Activated naive CD8-positive, alpha-beta T cell treated with anti-CD3 and anti-CD28 coated beads, Interleukin-2, amount 10 ng/mL, durations not matched to agents 7 days and 5 days (primary cell): ENCODE measurements at regions not wholly inside any gene's neighbourhood (a gene's known extent, or its start where the extent isn't known, plus 50 kb on each side); places are given as distances from the start of the nearest gene placed in this dataset.
"Not testable (repeated sequence)": the region's sequence is repeated elsewhere in the genome, so short reads cannot be mapped to it uniquely, and the experiment has no call there.

Experiments
- ATAC-seq: fragments of 150-1000 bp; cut with Tn5 transposase; one replicate; pipeline ENCODE4 v1.10.0; 2021; ENCODE audit warnings: low read depth, moderate library complexity
- POLR2A ChIA-PET: fragments of 350-600 bp; sonication (Branson Sonifier 250); formaldehyde crosslinking; loops from one replicate; lab custom pipeline; 2021; ENCODE audit warnings: antibody characterized with exemption; lab: Charles Lee
- DNase-seq: peaks from one replicate; pipeline ENCODE4 v3.0.0; 2021
- H3K27ac Mint-ChIP-seq: one replicate; pipeline ENCODE4 v1.8.0; 2022; ENCODE audit warnings: mild to moderate bottlenecking, mixed read lengths
- H3K27me3 Mint-ChIP-seq: one replicate; pipeline ENCODE4 v1.8.0; 2022; ENCODE audit warnings: mild to moderate bottlenecking, moderate library complexity, mixed read lengths
- H3K36me3 Mint-ChIP-seq: one replicate; pipeline ENCODE4 v1.8.0; 2021; ENCODE audit warnings: mild to moderate bottlenecking, mixed read lengths
- H3K4me1 Mint-ChIP-seq: one replicate; pipeline ENCODE4 v1.8.0; 2021; ENCODE audit warnings: mixed read lengths
- H3K4me3 Mint-ChIP-seq: one replicate; pipeline ENCODE4 v1.8.0; 2022; ENCODE audit warnings: mild to moderate bottlenecking, moderate library complexity, mixed read lengths
- H3K9me3 Mint-ChIP-seq: one replicate; pipeline ENCODE4 v1.8.0; 2021; ENCODE audit warnings: mixed read lengths

DNA sequence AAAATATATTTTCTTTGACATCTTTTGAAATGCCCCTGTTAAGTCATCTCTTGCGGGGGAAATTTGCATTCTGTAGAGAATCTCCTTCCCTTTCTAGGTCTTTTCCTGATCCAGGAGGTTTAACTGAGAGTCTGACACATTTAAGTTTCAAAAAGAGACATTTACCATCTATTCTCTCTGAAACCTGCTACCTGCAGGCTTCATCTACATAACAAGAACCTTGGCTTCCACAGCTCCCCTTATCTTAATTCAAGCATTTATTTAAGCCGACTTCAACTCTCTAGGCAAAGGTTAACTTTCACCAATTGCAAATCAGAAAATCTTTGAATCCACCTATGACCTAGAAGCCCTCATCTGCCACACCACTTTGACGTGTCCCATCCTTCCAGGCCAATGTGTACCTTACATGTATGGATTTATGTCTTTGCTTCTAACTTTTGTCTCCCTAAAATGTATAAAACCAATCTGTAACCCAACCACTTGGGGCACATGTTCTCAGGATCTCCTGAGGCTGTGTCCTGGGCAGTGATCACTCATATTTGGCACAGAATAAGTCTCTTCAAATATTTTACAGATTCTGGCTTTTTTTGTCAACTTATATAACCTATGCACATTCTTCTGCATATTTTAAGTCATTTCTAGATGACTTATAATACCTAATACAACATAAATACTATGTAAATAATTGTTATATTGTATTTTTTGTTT lies 666.7 kb downstream of the UTRN start:
- H3K4me3 Mint-ChIP-seq = no peak overlapping the region
- ATAC-seq (no peak), DNase-seq (no peak)
- no peaks in the 10 kb centered on the region for H3K36me3 Mint-ChIP-seq
- no peaks in the 10 kb centered on the region for H3K4me1 Mint-ChIP-seq
- H3K27me3 Mint-ChIP-seq = peaks cover 7% of the 10 kb centered on the region
- no peaks in the 10 kb centered on the region for H3K9me3 Mint-ChIP-seq
- no peak overlapping the region for H3K27ac Mint-ChIP-seq
- POLR2A ChIA-PET = no interaction called here

DNA sequence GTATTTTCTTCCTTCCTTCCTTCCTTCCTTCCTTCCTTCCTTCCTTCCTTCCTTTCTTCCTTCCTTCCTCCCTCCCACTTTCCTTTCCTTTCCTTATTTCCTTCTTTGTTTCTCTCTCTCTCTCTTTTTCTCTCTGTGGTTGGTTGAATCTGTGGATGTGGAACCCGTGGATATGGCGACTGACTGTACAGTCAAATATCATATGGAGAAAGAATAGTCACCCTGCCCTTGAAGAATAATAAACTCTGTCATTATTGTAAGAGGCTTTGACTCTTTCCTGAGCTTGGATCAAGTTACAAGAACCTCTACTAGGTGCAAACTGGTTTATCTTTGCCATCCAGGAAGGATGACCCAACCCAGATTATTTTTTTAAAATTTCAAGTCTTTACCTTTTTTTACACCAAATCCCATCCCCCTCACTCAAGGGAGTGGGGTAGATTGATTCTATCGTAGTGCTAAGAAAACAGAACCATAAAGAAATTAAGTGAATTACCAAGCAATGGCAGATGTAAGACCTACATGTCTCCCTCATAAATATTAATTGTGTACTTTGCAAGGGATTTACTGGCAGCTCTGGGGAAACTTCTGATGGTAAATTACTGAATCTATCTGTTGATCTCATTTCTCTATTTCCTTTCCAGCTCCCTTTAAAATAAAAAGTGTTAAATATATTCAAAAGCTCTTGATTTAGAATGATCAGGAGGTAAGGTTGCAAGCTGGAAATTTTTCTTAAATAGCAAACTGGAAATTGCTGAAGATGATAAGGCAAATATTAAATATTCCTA lies 667.5 kb downstream of the UTRN start:
- no peaks in the 10 kb centered on the region for H3K9me3 Mint-ChIP-seq
- no peak for ATAC-seq
- no peak for DNase-seq
- H3K4me1 Mint-ChIP-seq = no peaks in the 10 kb centered on the region
- H3K4me3 Mint-ChIP-seq = no peak overlapping the region
- no peak overlapping the region for H3K27ac Mint-ChIP-seq
- H3K27me3 Mint-ChIP-seq = peaks cover 7% of the 10 kb centered on the region
- no peaks in the 10 kb centered on the region for H3K36me3 Mint-ChIP-seq
- POLR2A ChIA-PET = no interaction called here

DNA sequence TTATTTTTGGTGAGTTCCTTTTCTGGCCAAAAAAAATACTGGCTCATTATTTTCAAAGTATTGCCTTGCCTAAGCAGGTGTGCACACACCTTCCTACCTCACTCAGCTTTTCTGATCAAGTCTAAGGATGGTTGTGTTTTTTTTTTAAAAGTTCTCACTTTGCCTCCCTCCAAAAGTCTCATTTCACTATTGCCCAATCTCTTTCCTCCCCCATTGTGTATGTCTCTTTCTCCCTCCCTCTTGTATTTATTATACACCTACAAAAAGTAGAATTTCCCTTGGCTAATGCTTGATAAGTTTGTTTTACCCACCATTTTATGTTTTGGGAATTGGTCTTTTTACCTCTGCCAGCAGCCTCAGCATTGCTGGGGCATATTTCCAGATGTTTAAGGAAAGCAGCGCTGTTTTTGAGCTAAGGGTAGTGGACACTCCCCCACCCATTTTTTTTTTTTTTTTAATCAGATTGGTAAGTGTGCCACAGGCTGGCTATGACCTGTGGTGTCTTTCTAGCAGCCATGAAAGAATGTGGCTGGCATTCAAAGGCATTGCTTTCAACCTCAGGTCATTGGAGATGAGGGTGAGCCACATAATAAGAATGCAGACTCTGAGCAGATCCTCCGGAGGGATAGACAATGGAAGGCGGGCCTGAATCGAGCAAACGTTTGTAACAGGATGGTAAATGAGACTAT lies 668.6 kb downstream of the UTRN start:
- Mint-ChIP-seq H3K27ac (no peak overlapping the region), H3K4me3 (no peak overlapping the region), H3K36me3 (no peaks in the 10 kb centered on the region), H3K4me1 (no peaks in the 10 kb centered on the region), H3K9me3 (no peaks in the 10 kb centered on the region), H3K27me3 (peaks cover 3% of the 10 kb centered on the region)
- POLR2A ChIA-PET = no interaction called here
- no peak for DNase-seq
- ATAC-seq = no peak

DNA sequence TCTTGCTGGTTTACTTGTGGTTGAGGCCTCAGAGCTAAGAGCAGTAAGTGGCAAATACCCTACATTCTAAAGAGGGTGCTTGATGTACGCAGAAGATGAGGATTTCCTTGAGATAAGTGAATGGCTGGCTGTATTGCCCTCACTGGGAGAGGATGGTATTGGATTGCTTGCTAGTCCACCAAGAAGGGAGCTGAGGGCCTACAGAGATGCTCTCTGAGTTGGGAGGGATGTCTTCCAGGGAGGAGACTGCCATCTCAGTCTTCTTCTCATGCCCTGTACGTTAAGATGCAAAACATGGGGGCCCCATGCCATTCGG lies 669.1 kb downstream of the UTRN start:
- peaks cover 3% of the 10 kb centered on the region for H3K27me3 Mint-ChIP-seq
- no peak for ATAC-seq
- POLR2A ChIA-PET = no interaction called here
- H3K36me3 Mint-ChIP-seq = no peaks in the 10 kb centered on the region
- H3K4me1 Mint-ChIP-seq = no peaks in the 10 kb centered on the region
- H3K9me3 Mint-ChIP-seq = no peaks in the 10 kb centered on the region
- no peak overlapping the region for H3K4me3 Mint-ChIP-seq
- DNase-seq = no peak
- no peak overlapping the region for H3K27ac Mint-ChIP-seq

DNA sequence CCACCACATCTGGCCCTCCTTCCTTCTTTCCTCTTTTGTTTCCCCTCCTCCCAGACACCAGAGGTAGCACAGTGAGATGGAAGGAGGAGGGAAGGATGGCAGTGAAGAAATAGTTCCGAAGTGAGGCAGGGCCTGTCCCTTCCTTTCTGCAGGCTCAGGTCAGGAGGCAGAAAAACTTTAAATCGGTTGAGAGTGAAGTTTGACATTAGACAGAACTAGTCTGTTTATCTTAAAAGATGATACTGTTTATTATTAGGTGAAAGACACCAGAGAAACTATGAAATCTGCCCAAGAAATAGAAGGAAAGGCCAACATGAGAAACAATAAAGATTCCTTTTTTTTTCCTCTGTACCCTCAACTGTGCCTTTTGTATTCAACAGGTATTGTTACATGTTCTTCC lies 670.3 kb downstream of the UTRN start:
- Mint-ChIP-seq H3K4me1 (no peaks in the 10 kb centered on the region), H3K27ac (no peak overlapping the region), H3K36me3 (no peaks in the 10 kb centered on the region), H3K27me3 (no peaks in the 10 kb centered on the region), H3K4me3 (no peak overlapping the region), H3K9me3 (no peaks in the 10 kb centered on the region)
- POLR2A ChIA-PET = no interaction called here
- ATAC-seq (no peak), DNase-seq (no peak)

DNA sequence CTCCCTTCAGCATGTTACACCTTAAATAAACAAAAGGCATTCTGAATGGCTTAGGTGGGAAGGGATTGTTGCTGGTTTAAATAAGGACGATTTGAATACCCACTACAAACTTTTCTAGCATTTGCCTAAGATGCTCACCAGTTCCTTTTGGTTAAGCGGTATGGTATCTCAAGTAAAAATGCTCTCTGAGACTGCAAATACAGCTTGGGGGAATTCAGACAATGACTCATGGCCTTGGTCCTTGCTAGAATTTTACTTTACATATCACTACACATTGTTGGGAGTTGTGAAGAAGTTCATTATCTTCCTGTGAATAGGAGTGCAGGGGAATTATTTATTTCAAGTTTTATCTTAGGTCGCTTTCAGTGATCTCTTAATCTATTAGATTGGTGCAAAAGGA lies 670.7 kb downstream of the UTRN start:
- POLR2A ChIA-PET = no interaction called here
- Mint-ChIP-seq H3K27ac (no peak overlapping the region), H3K9me3 (no peaks in the 10 kb centered on the region), H3K4me3 (no peak overlapping the region), H3K27me3 (no peaks in the 10 kb centered on the region), H3K36me3 (no peaks in the 10 kb centered on the region), H3K4me1 (no peaks in the 10 kb centered on the region)
- ATAC-seq = no peak
- DNase-seq = no peak

DNA sequence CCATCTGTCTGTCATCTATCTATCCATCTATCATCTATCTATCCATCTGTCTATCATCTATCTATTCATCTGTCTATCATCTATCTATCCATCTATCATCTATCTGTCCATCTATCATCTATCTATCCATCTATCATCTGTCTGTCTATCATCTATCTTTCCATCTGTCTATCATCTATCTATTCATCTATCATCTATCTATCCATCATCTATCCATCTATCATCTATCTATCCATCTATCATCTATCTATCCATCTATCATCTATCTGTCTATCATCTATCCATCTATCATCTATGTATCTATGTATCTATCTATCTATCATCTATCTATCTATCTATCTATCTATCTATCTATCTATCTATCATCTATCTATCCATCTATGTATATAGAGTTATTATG lies 671.6 kb downstream of the UTRN start:
- ATAC-seq, DNase-seq, H3K27me3 Mint-ChIP-seq, H3K36me3 Mint-ChIP-seq, POLR2A ChIA-PET, H3K27ac Mint-ChIP-seq, H3K9me3 Mint-ChIP-seq, H3K4me1 Mint-ChIP-seq, H3K4me3 Mint-ChIP-seq: not testable (repeated sequence)

DNA sequence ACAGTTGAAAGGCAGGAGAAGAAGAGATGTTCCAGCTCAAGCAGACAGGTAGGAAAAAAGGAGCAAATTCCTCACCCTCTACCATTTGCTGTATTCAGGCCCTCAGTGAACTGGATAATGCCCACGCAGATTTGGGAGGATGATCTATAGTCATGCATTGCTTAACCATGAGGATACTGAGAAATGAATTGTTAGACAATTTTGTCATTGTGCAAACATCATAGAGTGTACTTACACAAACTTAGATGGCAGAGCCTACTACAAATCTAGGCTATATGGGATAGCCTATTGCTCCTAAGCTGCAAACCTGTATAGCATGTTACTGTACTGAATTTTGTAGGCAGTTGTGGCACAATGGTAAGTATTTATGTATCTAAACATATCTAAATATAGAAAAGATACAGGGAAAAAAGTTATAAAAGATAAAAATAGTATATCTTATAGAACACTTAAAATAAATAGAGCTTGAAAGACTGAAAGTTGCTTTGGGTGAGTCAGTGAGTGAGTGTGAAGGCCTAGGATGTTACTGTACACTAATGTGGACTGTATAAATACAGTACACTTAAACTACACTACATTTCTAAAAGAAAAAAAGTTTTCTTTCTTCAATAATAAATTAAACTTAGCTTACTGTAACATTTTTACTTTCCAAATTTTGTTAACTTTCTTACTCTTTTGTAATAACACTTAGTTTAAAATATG lies 672.3 kb downstream of the UTRN start:
- DNase-seq = no peak
- Mint-ChIP-seq H3K4me3 (no peak overlapping the region), H3K27me3 (no peaks in the 10 kb centered on the region), H3K27ac (no peak overlapping the region), H3K36me3 (no peaks in the 10 kb centered on the region), H3K4me1 (no peaks in the 10 kb centered on the region), H3K9me3 (no peaks in the 10 kb centered on the region)
- POLR2A ChIA-PET = no interaction called here
- ATAC-seq = no peak

DNA sequence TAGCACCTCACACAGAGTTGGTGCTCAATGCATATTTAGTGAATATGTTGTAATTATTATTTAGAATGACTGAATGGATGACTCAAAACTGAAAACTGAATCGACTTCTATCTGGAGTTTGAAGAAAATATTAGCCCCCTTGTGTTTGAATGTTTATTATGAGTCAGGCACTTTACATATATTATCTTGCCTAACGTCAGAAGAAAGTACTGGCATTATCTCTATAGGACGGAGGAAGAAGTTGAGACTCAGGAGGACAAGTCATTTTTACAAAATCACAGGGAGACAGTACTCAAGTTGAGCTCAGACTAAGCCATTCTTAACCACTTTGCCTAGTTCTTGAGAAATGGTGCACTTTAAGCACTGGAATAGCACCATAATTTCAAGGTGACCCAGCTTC lies 684.0 kb downstream of the UTRN start:
- Mint-ChIP-seq H3K36me3 (no peaks in the 10 kb centered on the region), H3K27ac (no peak overlapping the region), H3K9me3 (no peaks in the 10 kb centered on the region), H3K4me1 (no peaks in the 10 kb centered on the region), H3K4me3 (no peak overlapping the region), H3K27me3 (peaks cover 13% of the 10 kb centered on the region)
- DNase-seq (no peak), ATAC-seq (no peak)
- POLR2A ChIA-PET = no interaction called here

DNA sequence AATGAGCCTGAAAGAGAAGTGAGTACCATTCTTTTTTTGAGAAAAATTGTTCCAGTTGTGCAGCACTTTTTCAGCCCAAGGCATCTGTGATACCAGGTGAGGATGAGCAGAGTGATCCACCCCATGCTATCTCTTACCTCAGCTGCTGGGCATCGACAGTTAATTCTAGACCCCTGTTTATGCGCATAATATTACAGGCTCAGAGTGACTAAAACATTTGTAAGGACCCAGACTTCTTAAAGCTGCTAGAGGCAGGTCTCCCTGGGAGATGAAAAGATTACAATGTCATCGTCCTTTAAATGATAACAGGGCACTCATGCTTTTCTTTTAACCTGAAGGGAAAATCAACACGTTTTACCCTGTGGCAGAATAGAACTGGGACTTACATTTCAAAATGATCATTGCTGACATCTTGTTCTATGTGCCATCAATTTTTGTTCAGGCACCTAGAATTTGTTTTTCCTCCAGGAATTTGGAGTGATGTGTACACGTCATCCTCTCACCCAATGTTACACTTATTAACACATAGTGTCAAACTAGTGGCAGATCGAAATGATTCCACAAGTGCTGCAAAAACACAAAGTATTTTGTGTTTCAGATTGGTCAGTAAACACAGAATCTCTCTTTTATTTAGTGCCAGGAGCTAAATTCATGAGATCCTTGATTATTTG lies 684.6 kb downstream of the UTRN start:
- Mint-ChIP-seq H3K9me3 (no peaks in the 10 kb centered on the region), H3K27me3 (peaks cover 14% of the 10 kb centered on the region), H3K4me1 (no peaks in the 10 kb centered on the region), H3K4me3 (no peak overlapping the region), H3K36me3 (no peaks in the 10 kb centered on the region), H3K27ac (no peak overlapping the region)
- POLR2A ChIA-PET = no interaction called here
- DNase-seq (no peak), ATAC-seq (no peak)

DNA sequence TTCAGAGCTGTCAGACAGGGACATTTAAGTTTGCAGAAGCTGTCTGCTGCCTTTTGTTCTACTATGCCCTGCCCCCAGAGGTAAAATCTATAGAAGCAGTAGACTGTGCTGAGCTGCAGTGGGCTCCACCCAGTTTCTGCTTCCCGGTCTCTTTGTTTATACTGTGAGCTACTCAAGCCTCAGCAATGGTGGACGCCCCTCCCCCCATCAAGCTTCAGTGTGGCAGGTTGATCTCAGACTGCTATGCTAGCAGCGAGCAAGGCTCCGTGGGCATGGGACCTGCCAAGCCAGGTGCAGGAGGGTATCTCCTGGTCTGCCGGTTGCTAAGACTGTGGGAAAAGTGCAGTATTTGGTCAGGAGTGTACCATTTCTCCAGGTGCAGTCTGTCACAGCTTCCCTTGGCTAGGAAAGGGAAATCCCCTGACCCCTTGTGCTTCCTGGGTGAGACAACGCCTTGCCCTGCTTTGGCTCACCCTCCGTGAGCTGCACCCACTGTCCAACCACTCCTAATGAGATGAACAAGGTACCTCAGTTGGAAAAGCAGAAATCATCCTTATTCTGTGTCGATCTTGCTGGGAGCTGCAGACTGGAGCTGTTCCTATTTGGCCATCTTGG lies 692.2 kb downstream of the UTRN start:
- H3K36me3 Mint-ChIP-seq, H3K9me3 Mint-ChIP-seq, H3K4me1 Mint-ChIP-seq, DNase-seq, H3K27ac Mint-ChIP-seq, POLR2A ChIA-PET, H3K4me3 Mint-ChIP-seq, ATAC-seq: not testable (repeated sequence)
- H3K27me3 Mint-ChIP-seq = peaks cover 26% of the 10 kb centered on the region

DNA sequence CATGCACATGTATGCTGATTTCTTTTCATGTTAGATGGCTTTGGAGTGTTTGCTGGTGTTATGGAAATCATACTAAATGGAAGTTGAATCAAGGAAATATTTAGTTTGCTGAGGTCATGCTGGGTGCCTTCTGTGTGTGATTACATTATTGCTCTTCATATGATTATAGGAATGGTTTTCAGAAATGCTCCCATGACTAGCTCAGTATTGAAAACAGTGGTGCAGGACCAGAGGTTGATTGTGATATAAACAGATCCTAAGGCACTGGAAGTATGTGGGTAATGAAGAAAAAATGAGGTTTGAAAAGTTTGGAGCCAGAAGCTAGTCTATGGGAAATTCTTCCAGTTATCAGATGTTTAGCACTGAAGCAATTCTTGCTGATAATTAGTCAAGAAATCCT lies 693.1 kb downstream of the UTRN start:
- ATAC-seq (no peak), DNase-seq (no peak)
- POLR2A ChIA-PET = no interaction called here
- Mint-ChIP-seq H3K27me3 (peaks cover 28% of the 10 kb centered on the region), H3K36me3 (no peaks in the 10 kb centered on the region), H3K4me3 (no peak overlapping the region), H3K4me1 (no peaks in the 10 kb centered on the region), H3K27ac (no peak overlapping the region), H3K9me3 (peaks cover 1% of the 10 kb centered on the region)

DNA sequence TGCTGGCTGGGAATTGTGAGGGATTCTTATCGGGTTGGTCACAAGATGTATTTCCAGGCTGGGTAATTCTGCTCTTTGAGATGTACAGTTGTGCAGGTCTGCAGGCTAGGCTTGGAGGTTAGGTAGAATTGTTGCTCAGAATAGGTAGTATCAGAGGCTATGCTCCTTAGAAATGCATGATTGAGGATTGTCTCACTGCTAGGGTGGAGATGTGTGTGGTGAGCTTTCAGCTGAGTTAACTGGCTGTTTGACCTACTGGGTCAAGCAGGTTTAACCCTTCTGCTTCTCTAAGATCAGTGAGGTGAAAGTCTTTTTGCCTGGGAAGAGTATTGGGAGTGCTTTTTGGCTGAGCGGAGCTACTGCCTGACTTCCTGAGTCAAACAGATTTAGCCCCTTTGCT lies 701.1 kb downstream of the UTRN start:
- POLR2A ChIA-PET = no interaction called here
- H3K27me3 Mint-ChIP-seq = peaks cover 21% of the 10 kb centered on the region
- ATAC-seq (no peak), DNase-seq (no peak)
- H3K27ac Mint-ChIP-seq = no peak overlapping the region
- H3K9me3 Mint-ChIP-seq = peaks cover 4% of the 10 kb centered on the region
- no peaks in the 10 kb centered on the region for H3K4me1 Mint-ChIP-seq
- H3K4me3 Mint-ChIP-seq = no peak overlapping the region
- no peaks in the 10 kb centered on the region for H3K36me3 Mint-ChIP-seq
